Muscle of arm (tissue), 1 donor: ENCODE measurements at regions not wholly inside any gene's neighbourhood (a gene's known extent, or its start where the extent isn't known, plus 50 kb on each side); places are given as distances from the start of the nearest gene placed in this dataset.

Experiments used
- DNase-seq: peaks from one replicate; pipeline ENCODE4 v3.0.0-alpha.2; 2013

DNA sequence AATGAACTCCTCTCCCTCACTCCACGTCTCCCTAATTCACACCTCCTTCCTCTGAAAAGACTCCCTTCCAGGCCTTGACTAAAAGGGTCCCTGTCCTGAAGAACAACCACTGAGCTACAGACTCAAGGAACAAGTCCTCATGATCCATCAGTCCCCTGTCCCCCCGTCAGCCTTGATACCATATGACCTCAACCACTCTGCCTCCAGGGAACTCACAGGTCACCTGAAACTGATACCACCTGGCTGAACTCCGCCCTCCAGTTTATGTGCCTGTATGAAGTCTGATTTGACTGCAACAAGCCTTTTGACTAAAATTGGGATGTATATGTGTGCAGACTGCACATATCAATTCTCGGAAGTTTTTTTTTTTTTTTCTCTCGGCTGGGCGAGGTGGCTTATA, 88.7 kb downstream of the UGCG start:
- DNase-seq = no peak

- peak; percentile 19 for DNase-seq
Observed at GRCh38 chr9:111986035-111986556, 89.5 kb downstream of the UGCG start.
